Gastrocnemius medialis (tissue), 4 donors: ENCODE measurements at regions not wholly inside any gene's neighbourhood (a gene's known extent, or its start where the extent isn't known, plus 50 kb on each side); places are given as distances from the start of the nearest gene placed in this dataset.

Experiments used
- ATAC-seq, 2 donors: fragments of 150-250 bp; one replicate each; pipeline ENCODE4 v1.9.1; 2016
- DNase-seq, 2 donors: peaks; one replicate each; pipeline ENCODE4 v3.0.0-alpha.2; 2019
- H3K27ac ChIP-seq, 4 donors: fragments of 200-600 bp; sonication (generic); 1 replicate in 1 of 4; 2 replicates in 3 of 4; pipeline ENCODE4 v1.5.1; 2016 to 2018; ENCODE audit warnings: mild to moderate bottlenecking in 2 of 4, moderate library complexity in 1 of 4
- H3K27me3 ChIP-seq, 3 donors: fragments of 200-600 bp; sonication (generic) in 2 of 3; 1 replicate in 1 of 3; 2 replicates in 2 of 3; pipeline versions ENCODE4 v1.5.1 to v1.6.0; 2016 to 2019; ENCODE audit warnings: mild to moderate bottlenecking in 1 of 3, moderate library complexity in 1 of 3
- H3K36me3 ChIP-seq, 2 donors: fragments of 200-600 bp; sonication (generic) in 1 of 2; one replicate each; pipeline ENCODE4 v1.5.1; 2017 to 2018
- H3K4me1 ChIP-seq, 2 donors: fragments of 200-600 bp; sonication (generic) in 1 of 2; one replicate each; pipeline ENCODE4 v1.5.1; 2016 to 2017; ENCODE audit warnings: mild to moderate bottlenecking in 2 of 2
- H3K4me3 ChIP-seq, 4 donors: fragments of 200-600 bp; sonication (generic) in 3 of 4; 1 replicate in 1 of 4; 2 replicates in 3 of 4; pipeline ENCODE4 v1.5.1; 2016 to 2019; ENCODE audit warnings: mild to moderate bottlenecking in 2 of 4
- H3K9me3 ChIP-seq, 3 donors: fragments of 200-600 bp; sonication (generic) in 2 of 3; 1 replicate in 1 of 3; 2 replicates in 2 of 3; pipeline ENCODE4 v1.5.1; 2016 to 2019
- POLR2A ChIP-seq, 2 donors: fragments of 450-650 bp; IDR thresholded peaks; one replicate each; pipeline ENCODE4 v1.6.1; 2017; ENCODE audit warnings: antibody characterized with exemption in 2 of 2, mild to moderate bottlenecking in 2 of 2, moderate library complexity in 2 of 2
- in situ Hi-C, 4 donors: fragments of 200-750 bp; cut with MboI; loops; one replicate each; pipeline versions ENCODE4 v1.15.0 to v1.8.0; 2017; ENCODE audit warnings: low sequenced_read_pairs in 4 of 4
- intact Hi-C: fragments of 100-400 bp; cut with DNase I; formaldehyde crosslinking; loops from one replicate; pipeline ENCODE4 v1.15.1; 2023; ENCODE audit warnings: low total_unique reads
- TF ChIP-seq, protein P1 (sequence below), 5 experiments: fragments of 450-650 bp in 3 of 5; fragments of 200-600 bp in 2 of 5; sonication (generic) in 2 of 5; IDR thresholded peaks in 4 of 5; conservative IDR thresholded peaks in 1 of 5; 1 replicate in 4 of 5; 2 replicates in 1 of 5; pipeline ENCODE4 v1.5.1; 2016 to 2019; ENCODE audit warnings: antibody characterized with exemption in 5 of 5, mild to moderate bottlenecking in 3 of 5, moderate library complexity in 3 of 5

DNA sequence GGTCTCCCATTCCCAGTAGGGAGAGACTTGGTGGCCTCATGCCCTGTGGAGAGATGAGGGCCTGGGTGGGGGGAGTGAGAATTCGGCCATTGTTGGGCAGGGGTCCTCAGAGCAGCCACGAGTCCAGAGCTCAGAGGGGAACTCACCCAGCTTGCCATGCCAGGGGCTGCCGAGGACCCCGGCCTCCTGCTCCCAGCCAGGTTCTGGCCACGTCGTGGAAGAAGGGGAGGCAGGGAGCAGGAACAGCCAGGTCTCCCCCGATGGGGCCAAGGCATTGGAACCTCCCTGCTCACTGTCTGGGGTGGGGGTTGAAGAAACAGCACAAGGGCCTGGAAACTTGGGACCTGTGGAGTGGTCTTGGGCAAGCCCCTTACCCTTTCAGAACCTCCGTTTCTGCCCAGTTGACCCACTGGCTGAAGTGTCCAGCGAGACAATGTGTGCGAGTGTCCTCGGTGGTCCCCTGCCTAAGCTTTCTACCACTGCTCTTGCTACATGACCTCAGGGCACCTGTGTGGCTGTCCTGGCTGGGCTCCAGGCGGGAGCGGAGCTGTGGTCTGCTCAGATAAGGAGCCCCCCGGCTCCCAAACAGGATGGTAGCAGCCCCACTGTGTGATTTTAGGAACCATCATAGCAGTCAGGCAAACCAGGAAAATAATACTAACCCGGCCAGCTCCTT is 74.7 kb upstream of the WNT11 start:
- intact Hi-C loops (no loop called here), in situ Hi-C loops (no loop called here)
- H3K4me3 ChIP-seq: no peak overlapping the region
- no peaks in the 10 kb centered on the region for H3K4me1 ChIP-seq
- no peak for DNase-seq
- H3K36me3 ChIP-seq: no peaks in the 10 kb centered on the region
- H3K27me3 ChIP-seq: no peaks in the 10 kb centered on the region
- TF ChIP-seq, protein P1, sequence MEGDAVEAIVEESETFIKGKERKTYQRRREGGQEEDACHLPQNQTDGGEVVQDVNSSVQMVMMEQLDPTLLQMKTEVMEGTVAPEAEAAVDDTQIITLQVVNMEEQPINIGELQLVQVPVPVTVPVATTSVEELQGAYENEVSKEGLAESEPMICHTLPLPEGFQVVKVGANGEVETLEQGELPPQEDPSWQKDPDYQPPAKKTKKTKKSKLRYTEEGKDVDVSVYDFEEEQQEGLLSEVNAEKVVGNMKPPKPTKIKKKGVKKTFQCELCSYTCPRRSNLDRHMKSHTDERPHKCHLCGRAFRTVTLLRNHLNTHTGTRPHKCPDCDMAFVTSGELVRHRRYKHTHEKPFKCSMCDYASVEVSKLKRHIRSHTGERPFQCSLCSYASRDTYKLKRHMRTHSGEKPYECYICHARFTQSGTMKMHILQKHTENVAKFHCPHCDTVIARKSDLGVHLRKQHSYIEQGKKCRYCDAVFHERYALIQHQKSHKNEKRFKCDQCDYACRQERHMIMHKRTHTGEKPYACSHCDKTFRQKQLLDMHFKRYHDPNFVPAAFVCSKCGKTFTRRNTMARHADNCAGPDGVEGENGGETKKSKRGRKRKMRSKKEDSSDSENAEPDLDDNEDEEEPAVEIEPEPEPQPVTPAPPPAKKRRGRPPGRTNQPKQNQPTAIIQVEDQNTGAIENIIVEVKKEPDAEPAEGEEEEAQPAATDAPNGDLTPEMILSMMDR (IDR thresholded peaks at IDR 0.05 in 4 of 5, conservative IDR thresholded peaks at IDR 0.05 in 1 of 5): no peak
- no peak for TF ChIP-seq POLR2A (IDR thresholded peaks at IDR 0.05)
- H3K9me3 ChIP-seq: no peaks in the 10 kb centered on the region
- no peak overlapping the region for H3K27ac ChIP-seq
- no peak for ATAC-seq

DNA sequence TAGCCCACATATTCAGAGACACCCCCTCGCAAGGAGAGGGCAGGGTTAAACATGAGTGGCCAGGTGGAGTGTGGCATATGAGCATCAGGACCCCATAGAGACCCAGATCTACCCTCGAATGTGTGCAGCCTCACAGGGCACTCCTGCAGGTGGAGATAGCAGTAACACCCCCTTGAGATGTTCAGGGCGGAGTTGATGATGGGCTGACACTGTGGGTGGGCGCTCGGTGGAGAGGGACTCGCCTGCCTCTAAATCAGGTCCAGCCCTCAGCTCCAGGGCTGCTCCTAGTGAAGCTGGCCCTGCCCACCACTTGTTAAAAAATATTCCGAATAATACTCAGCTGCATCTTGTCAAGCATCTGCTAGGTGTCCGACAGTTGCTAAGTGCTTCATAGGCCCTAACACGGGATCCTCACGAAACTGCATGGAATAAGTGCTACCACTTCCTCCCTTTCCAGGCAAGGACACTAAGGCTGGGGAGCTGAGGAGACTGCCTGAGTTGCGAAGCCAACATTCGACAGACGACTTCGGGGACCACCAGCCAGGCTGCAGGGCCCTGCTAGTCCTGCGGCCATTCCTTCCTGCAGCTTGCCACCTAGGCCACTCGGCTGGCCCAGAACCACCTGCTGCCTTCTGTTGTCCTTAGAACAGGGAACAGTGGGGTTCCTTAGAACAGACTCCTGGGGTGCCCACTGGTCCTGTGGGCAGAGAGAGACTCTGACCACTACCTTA is 74.0 kb upstream of the WNT11 start:
- H3K36me3 ChIP-seq: no peaks in the 10 kb centered on the region
- no peak for DNase-seq
- no peaks in the 10 kb centered on the region for H3K27me3 ChIP-seq
- ATAC-seq: no peak
- H3K4me1 ChIP-seq: no peaks in the 10 kb centered on the region
- H3K9me3 ChIP-seq: no peaks in the 10 kb centered on the region
- H3K27ac ChIP-seq: no peak overlapping the region
- intact Hi-C loops: no loop called here
- no peak for TF ChIP-seq POLR2A (IDR thresholded peaks at IDR 0.05)
- TF ChIP-seq, protein P1 (IDR thresholded peaks at IDR 0.05 in 4 of 5, conservative IDR thresholded peaks at IDR 0.05 in 1 of 5): no peak
- no peak overlapping the region for H3K4me3 ChIP-seq
- in situ Hi-C loops: no loop called here

DNA sequence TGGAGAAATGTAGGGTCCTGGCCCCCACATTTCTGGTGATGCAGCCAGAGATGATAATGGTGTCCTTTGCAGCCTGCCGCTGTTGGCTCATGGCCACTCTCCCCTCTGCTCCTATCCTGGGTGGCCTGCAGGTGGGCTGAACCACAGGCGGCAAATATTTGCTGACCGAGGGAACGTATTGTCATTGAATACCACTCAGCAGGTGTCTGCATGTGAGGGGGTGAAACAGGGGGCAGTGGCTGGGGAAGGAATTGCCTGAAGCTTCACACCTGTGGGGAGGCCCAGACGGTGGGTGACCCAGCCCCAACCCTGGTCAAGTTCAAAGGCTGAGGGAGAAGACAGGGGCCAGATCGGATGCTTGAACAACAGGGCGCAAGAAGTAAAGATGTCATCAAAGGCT is 73.3 kb upstream of the WNT11 start:
- H3K4me3 ChIP-seq: no peak overlapping the region
- no peak for ATAC-seq
- intact Hi-C loops (no loop called here), in situ Hi-C loops (no loop called here)
- H3K36me3 ChIP-seq: no peaks in the 10 kb centered on the region
- no peaks in the 10 kb centered on the region for H3K4me1 ChIP-seq
- H3K27me3 ChIP-seq: no peaks in the 10 kb centered on the region
- DNase-seq: no peak
- no peak for TF ChIP-seq POLR2A (IDR thresholded peaks at IDR 0.05)
- TF ChIP-seq, protein P1 (IDR thresholded peaks at IDR 0.05 in 4 of 5, conservative IDR thresholded peaks at IDR 0.05 in 1 of 5): no peak
- H3K9me3 ChIP-seq: no peaks in the 10 kb centered on the region
- H3K27ac ChIP-seq: no peak overlapping the region

DNA sequence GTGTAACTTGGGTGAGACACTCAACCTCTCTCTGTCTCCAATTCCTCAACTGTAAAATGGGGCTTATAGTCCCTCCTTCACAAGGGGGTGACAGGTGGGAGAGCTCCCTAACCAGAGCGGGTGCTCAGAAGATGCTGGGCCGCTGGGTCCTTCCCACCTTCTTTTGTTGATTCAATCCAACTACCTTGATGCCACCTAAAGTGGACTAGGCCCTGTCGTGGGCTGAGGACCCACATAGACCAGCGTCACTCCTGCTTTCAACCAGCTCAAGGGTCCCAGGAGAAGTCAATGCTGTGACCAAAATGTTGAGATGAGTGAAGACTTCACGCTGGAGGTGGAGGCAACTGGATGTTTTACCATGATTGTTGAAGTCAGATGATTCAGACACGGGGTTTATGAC is 72.7 kb upstream of the WNT11 start:
- no peak for TF ChIP-seq POLR2A (IDR thresholded peaks at IDR 0.05)
- TF ChIP-seq, protein P1 (IDR thresholded peaks at IDR 0.05 in 4 of 5, conservative IDR thresholded peaks at IDR 0.05 in 1 of 5): no peak
- intact Hi-C loops (no loop called here), in situ Hi-C loops (no loop called here)
- ATAC-seq: no peak
- no peaks in the 10 kb centered on the region for H3K9me3 ChIP-seq
- H3K4me3 ChIP-seq: no peak overlapping the region
- H3K27ac ChIP-seq: no peak overlapping the region
- no peak for DNase-seq
- no peaks in the 10 kb centered on the region for H3K27me3 ChIP-seq
- no peaks in the 10 kb centered on the region for H3K36me3 ChIP-seq
- no peaks in the 10 kb centered on the region for H3K4me1 ChIP-seq
